SIG-M5 treated with dmso at 0.1 percent for 504 hours (cell line): ENCODE measurements at regions not wholly inside any gene's neighbourhood (a gene's known extent, or its start where the extent isn't known, plus 50 kb on each side); places are given as distances from the start of the nearest gene placed in this dataset.

Experiments used
- DNase-seq: peaks from one replicate; lab custom pipeline; 2025; ENCODE audit not compliant: unreplicated experiment; lab: John Stamatoyannopoulos, UW

DNA sequence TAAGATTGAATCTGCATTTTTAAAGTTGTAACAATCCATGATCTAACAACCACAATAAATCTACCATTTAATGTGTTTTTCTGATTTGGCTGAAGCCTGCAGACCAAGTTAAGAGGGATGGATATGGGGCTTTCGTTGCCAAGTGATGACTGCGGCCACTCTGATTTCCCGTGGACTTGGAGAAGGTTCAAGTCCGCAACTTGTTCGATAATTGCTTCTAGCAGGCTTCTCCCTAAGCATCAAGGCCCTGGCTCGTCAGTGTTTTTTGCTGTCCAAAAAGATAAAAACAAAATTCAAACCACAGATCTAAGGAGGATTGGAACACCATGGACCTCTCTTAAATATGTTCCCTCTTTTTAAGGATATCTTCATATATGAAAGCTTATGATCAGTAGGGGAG lies 256.6 kb downstream of the CNTN3 start:
- no peak for DNase-seq

DNA sequence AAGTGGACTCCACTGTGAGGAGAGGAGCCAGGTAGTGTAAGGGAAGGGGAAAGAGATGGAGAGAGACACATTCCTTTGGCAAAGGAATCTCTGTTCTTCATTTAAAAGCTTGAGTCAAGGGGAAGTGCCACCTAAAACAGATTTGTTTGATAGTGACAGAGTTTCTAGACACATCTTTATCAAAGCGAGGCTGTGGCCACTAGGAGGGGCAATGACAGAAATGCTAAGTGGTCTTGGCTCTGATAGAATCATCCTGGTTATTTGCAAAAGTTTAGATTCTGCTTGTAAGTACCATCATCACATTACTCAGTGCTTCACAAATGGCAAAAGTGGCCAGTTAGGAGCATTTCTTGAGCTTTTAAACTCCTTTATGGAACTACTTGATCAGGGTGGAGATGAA lies 261.4 kb downstream of the CNTN3 start:
- no peak for DNase-seq

DNA sequence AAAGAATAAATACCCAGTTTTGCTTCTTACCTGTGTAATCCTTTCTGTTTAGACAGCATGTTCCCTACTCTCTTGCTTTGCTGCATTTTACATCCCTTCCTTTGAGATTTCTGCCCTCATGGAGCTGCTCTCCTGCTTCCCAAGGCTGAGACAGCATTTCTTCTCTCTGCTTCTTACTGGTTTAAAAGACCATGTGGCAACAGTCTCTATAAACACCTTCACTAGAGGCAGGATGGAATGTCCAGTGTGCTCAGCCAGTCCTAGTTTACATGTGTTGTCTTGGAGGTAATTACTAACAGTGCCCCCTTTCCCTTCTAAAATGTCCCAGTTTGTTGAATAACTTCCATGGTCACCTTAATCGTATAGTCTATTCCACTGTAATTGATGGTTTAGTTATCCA lies 262.3 kb downstream of the CNTN3 start:
- no peak for DNase-seq

DNA sequence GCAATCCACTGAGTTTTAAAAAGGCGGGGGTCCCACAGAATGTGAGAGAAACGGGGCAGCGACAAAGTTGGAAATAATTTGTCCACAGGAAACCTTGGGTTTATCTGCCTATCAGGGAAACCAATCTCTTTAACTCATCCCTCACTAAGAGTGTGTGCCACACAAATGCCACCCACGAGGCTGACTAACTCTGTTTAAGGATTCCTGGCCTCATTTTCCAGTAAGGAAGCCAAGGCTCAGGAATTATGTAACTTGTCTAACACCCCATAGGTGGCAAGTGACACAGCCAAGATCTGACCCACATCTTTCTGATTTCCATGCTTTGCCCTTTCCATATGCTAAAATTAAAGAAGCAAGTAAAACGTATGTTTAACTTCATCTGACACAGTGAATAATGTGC lies 263.2 kb downstream of the CNTN3 start:
- DNase-seq: no peak

DNA sequence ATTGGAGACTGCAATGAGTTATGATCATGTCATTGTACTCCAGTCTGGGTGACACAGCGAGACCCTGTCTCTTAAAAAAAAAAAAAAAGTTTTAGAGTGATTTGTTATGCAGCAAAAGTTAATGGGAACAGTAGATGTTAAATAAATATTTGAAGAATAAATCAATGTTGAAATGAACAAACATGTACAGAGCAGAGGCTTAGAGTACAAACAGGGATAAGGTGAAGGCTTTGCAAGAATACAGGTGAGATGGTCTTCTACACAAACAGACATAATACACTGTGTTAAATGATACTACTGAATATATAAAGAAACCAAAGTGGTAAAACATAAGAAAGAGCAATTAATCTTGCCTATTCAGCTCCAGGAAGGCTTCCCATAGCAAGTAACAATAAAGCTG lies 265.4 kb downstream of the CNTN3 start:
- DNase-seq: no peak

DNA sequence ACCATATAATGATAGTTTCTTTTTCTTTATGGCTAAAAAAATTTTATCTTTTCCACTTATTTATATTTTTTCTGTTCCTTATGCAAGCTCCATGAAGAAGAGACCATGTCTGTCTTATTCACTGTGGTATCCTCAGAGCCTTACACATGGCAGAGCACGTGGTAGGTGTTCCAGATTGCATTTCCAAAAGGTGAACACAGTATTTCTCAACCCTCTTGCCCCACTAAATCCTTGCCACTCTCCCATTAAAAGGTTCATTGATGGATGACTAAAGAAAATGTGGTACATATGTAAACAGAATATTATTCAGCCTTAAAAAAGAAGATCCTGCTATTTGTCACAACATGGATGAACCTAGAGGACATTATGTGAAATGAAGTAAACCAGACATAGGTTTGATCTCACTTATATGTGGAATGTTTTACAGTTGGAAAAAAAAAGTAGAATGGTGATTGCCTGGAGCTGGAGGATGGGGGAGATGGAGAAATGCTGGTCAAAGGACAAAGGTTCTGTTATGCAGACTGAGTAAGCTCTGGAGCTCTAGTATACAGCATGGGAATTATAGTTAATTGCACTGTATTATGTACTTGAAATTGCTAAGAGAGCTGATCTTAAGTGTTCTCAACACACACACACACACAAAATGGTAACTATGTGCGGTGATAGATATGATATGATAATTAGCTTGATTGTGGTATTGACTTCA lies 266.7 kb downstream of the CNTN3 start:
- no peak for DNase-seq

DNA sequence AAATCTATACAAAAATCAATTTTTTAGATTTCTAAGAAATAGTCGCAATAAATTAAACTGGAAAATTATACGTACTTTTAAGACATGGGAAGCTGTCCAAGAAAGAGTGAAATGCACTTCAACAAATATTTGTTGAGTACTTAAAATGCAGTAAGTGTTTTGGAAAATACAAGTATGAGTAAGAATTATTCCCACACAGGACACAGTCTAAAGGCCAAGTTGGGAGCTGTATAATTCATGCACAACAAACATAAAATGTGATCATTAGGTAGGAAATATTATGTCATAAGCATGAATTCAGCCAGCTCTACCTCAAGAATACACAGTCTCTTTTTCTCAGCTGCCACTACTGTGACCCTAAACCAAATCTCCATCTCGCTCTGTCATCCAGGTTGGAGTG lies 267.6 kb downstream of the CNTN3 start:
- DNase-seq: no peak

DNA sequence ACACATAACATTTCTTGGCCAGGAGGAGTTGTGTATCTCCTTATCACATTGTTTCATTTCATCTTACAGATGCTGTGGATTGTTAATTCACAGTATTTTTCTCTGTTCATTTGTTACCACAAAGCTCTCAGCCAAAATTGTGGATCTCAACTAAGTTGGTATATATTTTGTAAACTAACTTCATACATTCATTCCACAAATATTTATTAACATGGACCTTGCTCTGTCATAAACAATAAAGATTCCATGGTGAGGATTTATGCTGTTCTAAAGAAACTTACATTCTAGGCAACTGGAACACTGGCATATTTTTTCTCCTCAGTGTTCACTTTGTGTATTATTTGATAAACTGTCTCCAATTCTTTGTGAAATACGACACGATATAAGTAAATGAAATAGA lies 268.8 kb downstream of the CNTN3 start:
- no peak for DNase-seq

DNA sequence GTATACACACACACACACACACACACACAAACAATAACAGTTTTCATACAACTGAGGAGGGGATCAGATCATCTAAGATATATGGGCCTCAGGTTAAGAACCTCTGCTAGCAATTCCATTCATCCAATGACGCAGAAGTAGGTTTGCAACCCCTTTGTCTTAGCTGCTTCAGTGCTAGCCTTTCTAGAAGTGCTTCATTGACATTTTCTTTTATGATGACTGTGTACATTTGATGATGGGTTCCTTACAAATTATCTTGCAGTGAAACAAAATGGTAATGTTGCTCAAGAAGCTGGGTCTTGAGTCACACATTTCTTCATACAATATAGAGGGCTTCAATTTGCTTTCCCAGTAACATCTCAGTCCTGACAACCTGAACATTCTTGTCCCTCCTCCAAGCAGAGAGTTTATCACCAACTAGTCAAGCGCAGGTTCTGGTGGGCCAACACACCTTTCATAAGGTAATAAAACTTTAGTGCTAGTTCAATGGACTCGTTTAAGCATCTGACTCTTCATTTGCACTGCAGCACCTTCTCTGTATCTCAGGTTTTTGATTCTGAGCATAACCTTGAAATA lies 269.5 kb downstream of the CNTN3 start:
- no peak for DNase-seq

DNA sequence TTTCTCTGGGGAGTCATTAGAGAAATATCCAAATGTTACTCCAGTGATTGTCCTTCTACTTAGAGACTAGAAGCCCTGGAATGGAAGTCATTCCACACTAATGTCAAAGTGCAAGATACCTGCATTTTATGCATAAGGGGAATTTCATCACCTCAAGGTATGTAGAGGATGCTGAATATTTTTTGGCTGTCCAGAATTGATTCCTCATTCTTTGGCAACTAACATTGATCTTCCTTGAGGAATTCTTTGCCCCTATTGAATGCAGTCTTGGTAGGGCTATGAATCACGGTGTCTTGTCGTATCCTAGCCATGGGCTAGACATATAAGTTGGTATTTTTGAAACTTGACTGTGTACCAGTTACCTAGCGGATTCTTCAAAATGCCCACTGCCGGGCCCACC lies 271.1 kb downstream of the CNTN3 start:
- no peak for DNase-seq

DNA sequence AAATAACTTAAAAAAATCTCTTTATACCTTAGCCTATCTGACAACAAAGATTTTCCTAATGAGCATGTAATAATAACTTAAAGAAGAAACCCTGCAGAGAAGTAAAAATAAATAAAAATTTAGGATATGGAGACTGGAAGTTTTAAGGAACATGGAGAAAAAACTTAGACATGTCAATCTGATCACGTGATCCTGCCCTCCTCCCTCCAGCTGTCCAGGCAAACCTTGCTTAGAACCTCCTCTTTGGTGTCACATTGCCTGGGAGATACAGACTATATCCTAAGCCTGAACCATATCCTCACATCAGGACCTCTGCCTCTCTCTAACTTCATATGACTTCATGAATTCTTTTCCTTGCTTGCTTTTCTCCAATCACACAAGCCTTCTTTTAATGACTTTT lies 275.5 kb downstream of the CNTN3 start:
- DNase-seq: no peak

DNA sequence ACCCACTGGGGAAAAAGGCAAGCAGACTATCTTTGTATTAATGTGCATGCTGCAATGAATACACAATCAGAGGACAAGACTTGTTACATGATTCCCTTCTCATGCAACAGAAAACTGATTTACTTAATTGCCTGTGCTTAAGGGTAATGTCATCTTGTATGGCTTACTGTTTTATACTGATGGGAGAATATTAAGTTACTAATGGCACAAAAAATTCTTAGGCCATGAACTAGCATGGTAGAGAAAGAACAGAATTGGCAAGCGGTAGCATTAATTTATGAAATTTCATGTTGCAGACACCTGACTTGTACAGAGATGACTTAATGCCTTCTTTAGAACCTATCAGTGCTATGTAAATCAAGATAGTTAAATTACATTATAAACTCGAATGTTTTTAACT lies 282.3 kb downstream of the CNTN3 start:
- no peak for DNase-seq

DNA sequence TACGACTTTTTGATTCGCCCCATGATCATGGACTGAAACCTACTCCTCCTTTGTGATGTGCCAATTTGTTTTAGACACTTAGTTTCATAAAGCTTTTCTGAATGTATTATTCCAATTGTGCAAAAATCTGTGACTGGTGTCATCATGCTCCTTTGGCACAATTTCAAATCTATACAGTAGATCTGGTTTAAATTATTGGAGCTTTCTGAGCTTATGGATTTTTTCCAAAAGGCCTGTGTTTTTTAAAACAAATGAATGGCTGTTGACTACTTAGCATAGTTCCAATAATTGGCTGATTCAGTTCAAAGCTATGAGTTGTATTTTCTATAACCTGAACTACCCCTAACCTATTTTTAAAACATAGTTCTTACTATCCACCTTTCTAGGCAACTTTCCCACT lies 282.7 kb downstream of the CNTN3 start:
- DNase-seq: no peak

DNA sequence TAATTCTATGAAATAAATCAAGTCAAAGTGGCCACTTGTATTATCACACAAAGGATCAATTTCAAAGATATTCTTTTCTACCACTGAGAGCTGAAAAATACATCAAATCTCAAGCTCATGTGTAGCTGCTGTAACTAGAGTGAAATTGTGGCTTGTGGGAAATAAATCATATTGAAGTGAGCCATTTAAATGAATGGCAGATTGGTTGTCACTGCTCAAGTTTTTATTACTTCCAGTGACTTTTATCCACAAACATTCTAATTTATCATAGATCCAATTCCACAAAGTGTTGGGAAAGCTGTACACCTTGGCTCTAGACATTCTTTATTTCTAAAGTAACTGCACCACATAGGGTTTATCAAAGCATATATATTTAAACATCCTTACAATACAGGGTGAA lies 285.4 kb downstream of the CNTN3 start:
- DNase-seq: no peak

DNA sequence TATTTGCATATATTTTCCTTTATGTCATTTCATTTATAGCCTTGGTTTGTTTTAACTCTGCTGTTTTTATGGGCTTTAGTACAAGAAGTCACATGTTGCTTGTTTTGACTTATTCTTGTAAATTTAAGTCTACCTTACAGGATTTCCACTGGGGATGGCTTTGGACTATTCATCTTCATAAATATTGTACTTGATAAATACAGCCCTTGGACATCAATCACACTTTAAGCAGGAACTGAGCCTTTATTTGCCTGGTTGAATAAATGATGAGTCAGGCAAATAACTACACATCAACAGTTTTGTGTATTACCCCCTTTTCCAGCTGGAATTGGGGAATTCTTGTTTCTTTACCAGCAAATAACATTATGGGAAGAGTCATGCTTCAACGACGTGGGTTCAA lies 286.0 kb downstream of the CNTN3 start:
- DNase-seq: no peak

DNA sequence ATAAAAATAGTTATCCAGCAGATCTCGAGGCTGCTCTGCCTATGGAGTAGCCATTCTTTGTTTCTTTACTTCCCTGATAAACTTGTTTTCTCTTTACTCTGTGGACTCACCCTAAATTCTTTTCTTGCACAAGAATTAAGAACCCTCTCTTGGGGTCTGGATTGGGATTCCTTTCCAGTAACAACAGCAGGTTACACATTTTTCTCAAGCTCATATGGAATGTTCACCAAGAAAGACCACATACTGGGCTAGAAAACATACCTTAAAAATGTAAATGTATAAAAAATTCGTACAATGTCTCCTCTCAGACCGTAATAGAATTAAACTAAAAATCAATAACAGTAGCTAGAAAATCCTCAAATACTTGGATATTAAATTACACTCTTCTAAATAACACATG lies 299.2 kb downstream of the CNTN3 start:
- no peak for DNase-seq

DNA sequence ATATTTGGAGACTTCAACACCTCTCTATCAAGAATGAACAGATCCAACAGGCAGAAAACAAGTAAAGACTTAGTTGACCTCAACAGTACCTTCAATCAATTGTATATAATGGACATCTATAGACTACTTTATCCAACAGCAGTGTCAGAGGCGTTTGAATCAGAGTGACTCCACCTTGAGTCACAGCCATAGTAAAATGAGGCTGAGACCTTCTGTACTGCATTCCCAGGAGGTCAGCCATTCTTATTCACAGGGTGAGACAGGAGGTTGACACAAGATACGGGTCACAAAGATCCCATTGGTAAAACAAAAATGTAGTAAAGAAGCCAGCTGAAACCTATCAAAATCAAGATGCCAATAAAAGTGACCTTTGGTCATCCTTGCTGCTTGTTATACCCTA lies 299.8 kb downstream of the CNTN3 start:
- no peak for DNase-seq

DNA sequence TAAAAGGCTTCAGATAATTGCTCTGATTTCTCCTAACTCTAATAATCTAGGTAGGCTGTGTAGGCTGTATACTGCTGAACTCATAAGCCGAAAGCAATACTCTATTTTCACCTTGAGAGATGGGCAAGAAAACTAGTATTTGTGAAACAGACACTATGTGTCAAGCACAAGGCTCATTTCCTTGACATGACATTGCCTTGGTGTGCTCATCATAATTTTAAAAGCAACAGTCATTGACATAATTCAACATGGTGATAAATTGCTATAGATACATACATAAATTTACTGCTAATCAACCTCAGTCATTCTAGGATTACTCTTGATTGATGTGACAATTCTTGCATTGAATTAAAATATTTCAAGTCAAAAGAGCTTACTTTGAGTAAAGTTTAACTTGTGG lies 304.7 kb downstream of the CNTN3 start:
- no peak for DNase-seq

DNA sequence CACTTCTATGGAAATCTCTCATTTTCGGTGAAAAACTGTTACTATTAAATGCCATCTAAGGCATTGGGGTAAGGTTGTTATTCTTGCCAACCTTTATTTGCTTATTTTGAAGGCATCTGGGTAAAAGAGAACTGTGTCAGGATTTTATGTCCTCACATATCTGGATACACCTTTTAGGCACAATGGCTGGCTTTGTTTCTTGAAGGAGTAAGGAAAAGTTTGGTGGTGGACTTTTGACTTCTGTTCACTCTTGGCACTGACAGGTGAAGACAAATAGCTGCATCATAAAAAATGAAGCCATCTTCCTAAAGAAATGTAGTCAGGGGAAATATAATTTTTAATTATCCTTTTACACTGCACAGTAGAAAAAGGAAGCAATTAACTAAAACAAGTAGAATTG lies 310.0 kb downstream of the CNTN3 start:
- DNase-seq: no peak

DNA sequence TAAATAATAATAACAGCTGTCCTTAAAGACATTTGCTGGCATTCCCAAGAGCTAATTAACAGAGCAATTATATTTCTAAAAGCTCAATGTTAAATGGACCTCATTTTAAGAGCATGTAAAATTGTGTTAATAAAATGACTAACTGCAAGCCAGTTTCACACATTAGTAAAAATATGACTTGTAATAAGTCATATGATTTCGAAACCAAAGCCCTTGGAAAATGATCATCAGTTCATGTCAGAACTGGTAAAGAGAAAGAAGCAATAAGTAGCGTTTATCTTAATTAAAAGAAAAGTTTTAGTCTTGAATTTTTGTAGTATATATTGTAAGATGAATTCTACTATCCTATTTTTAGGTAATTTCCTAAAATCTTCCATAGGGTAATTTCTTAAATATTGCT lies 310.7 kb downstream of the CNTN3 start:
- no peak for DNase-seq

DNA sequence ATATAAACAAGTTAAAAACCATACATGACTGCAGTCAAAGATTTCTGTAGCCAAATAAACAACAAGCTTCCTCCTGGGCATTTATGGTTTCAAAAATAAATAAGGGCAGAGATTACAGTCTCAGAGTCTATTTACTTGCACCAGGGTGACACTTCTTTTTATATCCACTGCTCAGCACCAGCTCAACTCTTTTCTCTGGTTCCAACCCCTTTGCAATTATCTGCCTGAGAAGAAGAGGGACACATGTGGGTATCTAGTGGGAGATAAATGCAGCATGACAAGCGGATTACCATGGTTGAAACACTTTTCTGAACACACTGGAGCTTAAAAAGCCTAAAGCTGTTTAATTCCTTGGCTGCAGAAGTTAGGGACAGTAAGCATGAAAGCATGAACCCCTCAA lies 311.5 kb downstream of the CNTN3 start:
- no peak for DNase-seq

DNA sequence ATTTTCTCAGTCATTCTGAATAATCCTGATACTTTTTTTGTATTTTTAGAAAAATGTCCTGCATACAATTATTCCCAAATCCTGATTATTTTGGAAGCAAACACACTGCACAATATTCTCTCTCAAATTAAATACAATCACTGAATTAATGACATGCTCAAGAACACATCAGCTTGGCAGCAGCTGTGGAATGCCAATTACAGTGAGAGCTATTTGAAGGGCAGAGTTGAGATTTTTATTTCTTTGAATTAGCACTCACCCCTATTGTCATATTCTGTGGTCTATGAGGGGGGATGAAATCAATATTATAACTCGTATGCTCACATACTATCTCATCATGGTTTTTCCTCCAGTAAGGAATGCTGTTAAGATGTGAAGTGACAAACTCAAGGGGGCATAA lies 312.2 kb downstream of the CNTN3 start:
- DNase-seq: no peak

DNA sequence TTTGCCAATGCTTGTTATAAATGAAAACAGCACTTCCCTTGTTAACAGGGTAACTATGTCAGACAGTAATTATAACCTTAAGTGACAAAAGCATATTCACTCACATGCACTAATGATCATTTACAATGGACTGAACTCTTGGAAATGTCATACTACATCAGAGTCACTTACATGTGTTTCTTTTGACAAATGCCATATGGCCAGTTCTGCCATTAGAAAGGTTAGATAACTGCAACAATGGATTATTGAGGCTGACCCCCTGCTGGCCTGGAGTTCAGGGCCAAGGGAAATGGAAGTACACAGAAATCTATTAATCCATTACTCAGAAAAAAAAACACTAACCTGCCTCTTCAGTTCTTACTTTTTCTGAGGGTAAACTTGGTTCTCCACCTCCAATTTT lies 313.4 kb downstream of the CNTN3 start:
- no peak for DNase-seq
